Kasumi-1 (cell line): ENCODE measurements at regions not wholly inside any gene's neighbourhood (a gene's known extent, or its start where the extent isn't known, plus 50 kb on each side); places are given as distances from the start of the nearest gene placed in this dataset.

Experiments used
- DNase-seq, 2 experiments: peaks; one replicate each; lab custom pipeline; 2025; lab: John Stamatoyannopoulos, UW

DNA sequence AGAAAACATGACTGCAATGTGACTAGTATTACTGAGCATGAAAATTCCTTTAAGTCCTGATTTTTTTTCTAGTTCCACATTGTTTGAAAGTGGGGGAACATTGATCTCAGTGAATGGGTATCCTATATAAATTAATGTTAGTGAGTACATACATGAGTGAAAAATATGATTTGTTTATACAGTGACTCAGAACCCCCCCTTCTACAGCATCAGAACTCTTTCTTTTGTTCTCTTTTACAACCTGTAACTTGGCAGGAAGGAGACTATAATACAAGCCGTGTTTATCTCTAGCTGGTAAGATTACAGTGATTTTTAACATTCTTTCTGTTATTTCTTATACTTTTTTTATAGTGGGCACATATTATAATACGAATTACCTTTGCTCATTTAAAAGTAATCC lies 384.7 kb downstream of the PDCD6IP start:
- no peak for DNase-seq

DNA sequence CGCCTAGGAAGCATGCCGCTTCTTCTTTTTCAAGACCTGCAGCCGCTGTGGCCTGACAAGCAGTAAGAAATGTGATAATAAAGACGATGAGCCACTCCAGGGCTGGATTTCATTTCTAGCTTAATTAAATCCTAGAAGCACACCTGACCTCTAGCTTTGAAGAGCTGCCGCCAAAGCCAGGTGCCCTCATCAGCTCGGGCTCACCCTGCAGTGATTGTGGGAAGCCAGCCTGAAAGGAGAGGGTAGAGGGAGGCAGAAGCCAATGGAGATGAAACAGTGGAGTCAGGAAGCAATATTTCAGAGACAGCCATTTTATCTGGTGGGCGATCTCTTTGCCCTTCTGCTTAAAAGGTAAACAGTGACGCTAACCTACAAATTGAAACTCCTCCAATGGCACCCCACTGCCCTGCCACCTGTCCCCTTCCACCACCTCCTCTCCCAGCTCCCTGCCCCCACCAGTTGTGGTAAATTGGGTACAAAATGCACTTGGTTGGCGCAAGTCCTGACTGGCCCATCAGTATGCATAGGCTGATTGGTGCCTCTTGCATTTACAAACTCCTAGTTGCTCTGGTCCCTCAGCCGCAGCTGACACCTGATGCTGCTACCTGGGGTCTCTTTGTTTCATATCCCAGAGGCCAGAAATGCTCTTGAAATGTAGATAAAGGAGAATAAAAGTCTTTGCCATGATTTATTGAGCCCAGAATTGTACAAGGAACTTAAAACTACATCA lies 385.3 kb downstream of the PDCD6IP start:
- no peak for DNase-seq

DNA sequence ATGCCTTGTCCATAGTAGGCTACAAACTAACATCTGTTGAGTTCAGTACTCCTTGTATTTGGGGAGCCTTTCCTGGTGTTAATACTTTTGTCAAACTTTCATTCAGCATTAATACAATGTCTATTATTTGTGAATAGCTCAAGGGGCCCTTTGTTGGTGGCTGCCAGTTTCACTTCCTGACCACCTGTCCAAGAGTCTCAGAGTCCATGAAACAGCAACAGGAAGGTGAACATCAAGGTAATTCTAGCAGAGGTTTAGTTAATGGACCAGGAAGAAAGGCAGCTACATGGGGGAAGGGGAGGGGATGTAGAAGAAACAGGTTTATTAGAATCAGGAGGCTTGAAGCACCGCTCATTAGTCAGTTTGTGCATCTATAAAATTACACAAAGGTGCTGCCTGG lies 386.9 kb downstream of the PDCD6IP start:
- no peak for DNase-seq

DNA sequence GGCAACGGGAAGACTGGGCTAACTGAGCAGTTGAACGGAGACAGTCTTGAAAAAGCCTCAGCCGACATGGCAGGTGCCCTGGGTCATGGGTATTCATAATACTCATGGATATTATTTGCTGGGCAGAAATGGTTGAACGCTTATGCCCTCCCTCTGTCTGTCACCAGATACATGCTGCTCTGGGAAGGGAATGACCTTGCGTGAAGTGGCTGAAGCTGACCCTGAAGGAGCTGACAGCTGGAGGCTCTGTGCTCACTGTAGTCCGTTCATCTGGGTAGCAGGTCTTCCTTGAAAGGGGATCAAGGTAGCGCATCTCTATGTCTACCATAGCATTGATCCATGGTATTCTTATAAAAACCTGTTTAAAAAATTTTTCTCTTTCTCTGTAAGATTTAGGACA lies 390.7 kb downstream of the PDCD6IP start:
- no peak for DNase-seq

DNA sequence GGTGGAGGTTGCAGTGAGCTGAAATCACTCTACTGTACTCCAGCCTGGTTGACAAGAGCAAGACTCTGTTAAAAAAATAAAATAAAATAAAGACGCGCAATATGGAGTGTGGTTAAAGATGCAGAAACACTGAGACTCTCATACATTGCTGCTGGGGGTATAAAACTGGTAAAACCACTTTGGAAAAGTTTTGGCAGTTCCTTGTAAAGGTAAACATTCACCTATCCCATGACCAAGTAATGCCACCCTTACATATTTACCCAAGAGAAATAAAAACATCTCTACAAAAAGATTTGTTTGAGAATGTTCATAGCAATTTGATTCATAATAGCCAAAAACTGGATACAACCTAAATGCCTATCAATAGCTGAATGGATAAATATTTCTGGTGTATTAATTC lies 398.5 kb downstream of the PDCD6IP start:
- no peak for DNase-seq

DNA sequence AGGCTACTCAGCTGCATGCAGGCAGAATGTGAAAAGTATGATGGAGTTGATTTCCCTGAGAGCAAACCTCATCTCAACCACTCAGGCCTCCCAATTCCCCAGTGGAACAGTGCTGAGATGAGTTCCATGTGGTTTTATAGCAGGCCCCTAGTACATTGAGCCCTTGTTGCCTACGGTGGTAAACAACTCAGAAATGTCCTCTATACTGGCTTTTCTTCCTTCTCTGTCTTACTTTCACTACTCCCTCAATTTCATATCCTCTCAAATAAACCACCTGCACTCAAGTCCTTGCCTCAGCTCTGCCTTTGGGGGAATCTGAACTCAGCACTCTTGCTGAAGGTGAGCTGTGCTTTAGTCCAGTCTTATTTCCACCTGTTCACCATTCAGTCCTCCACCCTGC lies 399.9 kb downstream of the PDCD6IP start:
- DNase-seq = no peak

DNA sequence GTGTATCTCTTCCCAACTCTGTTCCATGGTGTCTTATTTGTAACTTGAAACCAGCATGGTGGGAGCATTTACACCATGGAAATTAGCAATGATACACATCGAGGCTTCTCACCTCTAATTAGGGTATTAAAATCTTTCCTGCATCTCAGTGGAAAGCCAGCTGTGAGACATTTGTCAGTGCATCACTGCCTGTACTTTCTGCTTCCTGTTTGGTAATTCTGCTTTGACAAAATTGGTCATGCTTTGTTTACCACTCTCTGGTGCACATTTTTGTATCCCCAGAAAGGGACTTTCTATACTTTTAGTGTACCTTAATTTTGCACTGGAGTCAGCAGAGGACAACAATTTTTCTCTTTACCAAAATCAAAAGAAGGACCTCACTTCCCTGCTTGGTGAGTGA lies 402.1 kb downstream of the PDCD6IP start:
- no peak for DNase-seq

DNA sequence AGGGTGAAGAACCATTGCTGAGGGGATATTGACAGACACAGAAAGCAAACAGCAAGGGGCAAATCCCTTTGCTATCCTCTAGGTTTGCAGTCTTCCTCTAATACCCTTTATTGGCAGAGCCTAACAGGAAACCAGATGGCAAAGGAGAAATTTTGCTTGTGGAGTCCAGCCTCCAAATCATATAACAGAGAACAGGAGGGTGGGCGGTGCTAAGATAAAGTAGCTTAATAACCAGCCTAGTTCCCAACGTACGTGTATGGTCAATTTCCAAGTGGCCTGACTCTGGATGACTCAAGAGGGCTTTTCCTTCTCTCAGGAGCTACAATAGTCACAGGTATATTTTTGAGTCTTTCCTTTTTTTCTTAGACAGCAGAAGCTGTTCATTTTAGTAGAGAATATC lies 404.5 kb downstream of the PDCD6IP start:
- no peak for DNase-seq

DNA sequence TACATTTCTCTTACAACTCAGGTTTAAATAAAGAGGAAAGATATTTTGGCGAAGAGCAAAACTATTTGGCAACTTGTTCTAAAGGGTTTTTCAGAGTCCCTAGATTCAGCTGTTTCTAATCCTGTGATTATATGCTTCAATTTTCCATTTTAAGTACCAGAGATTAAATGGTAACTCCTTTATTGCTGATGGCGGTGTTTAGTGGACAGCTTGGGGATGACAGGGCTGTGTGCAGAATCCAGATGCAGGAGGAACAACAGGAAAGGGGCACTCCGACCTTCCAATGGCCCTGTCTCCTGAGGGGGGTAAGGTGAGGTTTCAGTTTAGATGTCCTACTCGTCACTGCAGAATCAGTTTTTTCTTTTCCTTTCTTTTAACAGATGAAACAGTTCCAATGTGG lies 405.0 kb downstream of the PDCD6IP start:
- DNase-seq = no peak

DNA sequence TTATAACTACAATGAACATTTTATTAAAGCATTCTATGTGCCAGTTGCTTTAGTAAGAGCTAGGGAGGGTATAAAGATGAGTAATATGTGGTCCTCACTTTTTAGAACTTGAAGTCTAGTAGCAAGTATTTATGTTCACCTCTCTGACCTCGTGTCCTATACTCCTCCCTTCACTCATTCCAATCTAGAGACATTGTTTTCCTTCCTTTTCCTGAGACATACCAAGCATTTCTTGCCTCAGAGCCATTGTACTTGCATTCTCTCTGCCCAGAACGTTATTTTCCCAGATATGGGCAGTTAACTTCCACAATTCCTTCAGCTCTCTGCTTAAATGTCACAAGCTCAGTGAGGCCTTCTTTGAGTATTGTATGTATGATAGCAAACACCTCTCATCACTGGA lies 408.6 kb downstream of the PDCD6IP start:
- no peak for DNase-seq

DNA sequence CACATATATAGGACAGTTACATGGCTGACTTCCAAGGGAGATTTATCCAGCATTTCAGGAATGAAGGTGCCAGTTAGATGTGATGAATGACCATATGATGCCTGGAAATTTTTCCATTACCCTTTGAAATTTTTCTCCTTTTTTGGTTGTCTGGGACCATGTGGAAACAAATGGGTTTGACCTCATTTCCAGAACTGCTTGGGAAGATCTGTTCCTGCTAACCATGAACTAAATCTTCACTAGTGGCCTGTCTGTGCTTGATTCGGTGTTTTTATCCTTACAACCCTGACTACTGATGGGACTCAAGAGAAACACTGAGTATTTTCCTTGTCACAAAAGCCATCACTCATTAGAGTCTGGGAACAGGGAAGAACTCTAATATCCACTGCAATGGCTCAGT lies 409.4 kb downstream of the PDCD6IP start:
- no peak for DNase-seq

DNA sequence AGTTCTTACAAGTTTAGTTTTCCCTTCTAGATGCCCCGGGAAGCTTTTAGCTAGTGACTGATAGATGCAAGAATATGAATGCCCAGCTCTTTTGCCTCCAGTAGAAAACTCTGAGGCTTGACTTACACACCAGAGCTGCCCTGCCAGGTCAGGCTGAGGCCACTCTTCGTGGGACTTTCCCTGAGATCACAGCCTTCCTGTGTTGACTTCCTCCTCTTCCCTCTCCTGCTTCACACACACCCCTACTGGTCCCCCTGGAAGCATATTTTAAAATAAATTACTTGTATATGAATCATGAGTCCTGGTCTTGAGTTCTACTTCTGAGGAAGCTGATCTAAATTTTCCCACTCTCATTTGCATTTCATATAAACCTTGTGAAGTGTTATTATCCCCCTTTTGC lies 413.7 kb downstream of the PDCD6IP start:
- no peak for DNase-seq

DNA sequence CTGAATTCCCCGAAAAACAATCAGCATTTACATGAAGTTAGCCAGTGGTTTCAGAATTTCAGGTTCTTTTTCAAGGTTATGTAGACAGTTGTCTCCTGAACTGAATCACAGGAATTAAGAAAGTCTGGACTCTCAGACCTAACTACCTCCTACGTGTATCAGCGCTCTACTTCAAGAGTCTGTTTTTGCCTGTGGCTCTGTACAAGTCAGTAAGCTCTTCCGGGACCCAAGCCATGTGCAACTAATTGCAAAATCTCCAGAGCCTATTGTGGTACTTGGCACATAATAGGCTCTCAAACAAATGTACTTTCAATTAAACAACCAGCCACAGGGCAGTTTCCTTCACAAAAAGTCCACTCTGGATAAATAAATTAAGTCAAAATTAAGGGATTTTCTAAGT lies 414.2 kb downstream of the PDCD6IP start:
- no peak for DNase-seq

DNA sequence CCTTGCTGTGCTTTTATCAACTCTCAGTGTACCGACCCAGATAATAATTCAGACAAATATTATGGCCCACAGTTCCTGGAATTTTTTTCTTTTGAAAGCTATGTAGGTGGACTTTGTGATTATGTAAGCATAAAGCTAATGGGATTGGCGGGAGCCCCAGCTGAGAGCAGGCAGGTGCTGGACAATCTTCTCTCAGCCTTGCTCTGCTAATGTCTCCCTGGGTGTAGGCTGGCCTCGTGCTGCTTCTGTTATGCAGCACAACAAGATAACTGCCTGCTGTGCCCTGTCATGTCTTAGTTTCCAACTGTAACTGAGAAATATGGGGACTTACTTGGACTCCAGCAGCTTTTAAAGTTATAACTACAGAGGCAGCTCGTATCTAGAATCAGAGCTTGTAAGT lies 415.0 kb downstream of the PDCD6IP start:
- DNase-seq = no peak

DNA sequence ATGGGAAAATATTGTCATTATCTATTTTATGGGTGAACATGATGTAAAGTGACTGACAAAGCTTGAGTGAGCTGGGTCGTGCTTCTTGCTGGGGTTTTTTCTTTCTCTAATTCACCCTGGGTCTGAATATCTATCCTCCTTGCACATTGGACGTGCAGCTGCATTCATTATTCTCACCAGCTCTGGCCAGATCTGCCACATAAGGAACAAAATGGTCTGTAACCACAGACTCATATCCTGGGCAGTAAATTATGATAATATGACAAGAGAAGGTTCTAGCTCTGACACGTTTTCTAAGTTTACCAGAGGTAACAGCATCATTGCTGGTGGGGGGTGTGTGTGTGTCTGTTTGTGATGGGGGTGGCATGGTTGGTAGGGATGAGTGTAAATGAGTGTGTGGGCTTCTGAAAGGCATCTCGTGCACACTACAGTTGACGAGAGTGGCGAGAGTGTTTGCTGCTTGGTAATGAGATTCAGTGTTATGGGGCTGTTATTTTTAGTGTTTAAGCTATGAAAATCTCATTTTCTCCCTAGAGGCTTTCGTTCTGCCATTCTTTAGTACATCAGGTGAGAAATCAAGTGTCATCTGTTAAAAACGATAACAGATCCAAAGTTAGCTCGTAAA lies 418.4 kb downstream of the PDCD6IP start:
- DNase-seq = no peak

DNA sequence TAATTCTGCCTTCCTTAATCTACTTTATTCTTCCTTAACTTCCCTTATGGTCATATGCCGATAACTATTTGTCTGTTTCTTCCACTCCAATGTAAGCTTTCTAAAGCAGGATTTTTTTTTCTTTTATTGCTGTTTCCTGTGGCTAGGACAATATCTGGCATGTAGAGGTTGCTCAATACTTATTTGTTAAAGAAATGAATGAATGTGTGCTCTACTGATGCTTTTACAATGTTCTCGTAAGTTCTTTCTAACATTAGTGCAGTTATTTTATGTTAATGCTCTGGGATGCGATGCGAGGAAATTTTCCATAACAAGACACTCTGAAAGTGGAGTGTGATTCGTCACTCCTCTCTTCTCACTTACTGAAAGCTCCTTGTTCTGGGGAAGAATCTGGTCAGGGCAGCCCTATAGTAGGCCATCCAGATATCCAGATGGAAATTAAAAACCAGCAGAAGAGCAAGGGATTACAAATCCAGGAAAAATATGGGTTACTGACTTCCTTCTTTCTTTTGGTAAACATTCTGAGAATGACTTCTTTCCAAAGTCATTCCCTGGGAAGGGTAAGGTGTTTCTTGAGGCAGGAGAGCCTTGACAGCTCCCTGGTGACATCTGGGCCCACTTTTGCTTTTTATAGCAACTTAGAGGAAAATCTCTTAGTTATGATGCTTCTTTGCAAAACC lies 420.4 kb downstream of the PDCD6IP start:
- DNase-seq = no peak

DNA sequence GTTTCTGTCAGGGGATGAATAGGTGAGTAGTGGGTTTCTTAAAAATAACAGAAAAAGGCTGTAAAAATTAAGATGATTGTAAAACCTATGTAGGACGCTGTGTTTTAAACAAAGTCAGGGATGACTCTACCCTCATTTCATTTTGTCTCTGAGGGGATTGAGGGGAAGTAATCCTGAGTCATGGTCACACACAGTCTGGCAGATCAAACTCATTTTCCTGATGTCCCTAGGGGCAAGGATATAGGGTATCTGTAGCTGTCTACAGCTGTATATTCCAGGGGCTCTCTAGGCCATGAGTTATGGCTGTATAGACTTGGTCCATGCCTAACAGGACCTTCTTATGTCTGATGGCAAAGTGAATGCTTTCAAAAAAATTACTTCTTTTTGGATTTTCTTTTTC lies 421.1 kb downstream of the PDCD6IP start:
- no peak for DNase-seq

DNA sequence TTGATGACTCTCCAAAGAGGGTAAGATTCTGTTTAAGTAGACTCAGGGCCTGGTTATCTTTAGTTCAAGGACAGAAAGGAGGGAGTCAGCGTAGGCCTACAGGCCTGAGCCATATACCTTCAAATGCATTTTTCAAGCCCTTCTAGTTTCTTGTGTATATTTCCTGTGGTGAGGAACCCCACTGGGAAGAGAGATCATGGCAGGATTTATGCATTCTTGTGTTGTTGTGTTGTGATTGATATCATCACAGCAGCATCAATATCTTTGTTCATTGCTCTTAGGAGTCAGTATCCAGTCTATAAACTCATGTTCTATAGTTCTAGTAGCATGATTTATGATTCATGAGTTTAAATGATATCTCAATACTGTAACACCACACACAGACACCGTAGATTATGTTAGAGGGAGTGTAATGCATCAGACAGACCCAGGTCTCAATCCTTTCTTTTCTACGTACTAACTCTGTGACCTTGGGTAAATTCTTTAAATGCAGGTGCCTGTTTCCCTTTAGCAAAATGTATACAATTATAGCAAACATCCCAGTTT lies 427.5 kb downstream of the PDCD6IP start:
- DNase-seq = no peak

DNA sequence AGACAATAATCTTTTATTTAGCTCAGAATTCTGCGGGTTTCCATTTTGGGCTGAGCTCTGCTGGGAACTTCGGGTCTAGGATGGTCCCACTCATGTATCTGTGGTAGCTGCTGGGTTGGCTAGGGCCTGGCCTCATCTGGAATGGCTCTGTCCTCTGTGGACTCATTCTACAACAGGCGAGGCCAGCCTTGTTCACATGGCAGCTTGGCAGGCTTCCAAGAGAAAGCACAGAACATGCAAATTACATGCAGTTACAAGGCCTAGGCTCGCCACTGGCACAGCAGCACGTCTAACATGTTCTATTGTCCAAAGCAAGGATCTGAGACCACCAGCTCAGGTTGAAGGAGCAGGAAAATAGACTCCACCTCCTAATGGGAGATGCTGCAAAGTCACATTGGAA lies 431.4 kb downstream of the PDCD6IP start:
- no peak for DNase-seq

DNA sequence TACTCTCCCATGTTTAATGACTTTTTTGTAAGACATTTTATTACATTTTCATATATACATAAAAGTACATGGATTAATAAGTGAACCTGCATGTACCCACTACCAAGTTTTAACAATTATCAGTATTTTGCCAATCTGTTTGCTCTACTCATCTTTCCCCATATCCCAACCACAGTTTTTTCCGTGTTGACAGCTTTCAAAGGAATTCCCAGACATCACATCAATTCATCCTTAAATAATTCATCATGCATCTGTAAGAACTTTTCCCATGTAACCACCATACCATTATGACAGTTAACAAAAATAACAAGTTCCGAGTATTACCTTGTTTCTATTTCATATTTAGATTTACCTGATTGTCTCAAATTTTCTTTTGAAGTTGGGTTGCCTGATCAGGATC lies 436.7 kb downstream of the PDCD6IP start:
- no peak for DNase-seq

DNA sequence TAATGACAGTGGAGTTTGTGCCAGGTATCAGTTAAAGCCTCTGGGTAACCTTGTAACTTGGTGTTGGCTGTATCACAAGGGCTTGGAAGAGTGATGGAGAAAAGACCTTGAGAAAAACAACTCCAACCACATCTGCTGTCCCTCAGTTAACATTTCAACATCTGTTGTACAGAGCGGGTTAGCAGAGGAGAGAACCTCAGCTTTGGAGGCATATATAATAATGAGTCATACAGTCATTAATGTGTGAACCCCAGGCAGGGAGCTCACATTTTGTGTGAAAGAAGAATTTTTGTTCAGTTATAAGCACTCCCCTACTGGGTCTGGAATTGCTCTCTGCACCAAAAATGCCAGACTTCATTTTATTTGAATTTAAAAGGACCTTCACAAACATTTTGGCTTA lies 439.5 kb downstream of the PDCD6IP start:
- no peak for DNase-seq

DNA sequence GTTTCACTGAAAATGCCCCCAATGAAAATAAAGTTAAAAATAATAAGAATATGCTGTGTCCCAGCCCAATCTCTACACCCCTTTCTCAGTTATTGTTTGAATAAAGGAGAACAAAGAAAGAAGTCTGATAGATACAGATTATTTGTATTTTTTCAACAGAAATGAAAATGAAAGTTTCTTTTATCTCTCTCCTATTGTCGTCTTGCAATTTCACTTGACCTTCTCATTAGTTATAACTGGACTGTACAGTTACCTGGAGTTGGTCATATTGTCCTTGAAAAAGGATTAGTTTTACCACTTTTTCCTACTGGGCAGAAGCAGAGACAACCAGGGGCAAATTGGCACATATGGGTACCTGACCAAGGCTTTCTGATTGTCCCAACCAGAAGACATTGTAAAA lies 440.0 kb downstream of the PDCD6IP start:
- no peak for DNase-seq

DNA sequence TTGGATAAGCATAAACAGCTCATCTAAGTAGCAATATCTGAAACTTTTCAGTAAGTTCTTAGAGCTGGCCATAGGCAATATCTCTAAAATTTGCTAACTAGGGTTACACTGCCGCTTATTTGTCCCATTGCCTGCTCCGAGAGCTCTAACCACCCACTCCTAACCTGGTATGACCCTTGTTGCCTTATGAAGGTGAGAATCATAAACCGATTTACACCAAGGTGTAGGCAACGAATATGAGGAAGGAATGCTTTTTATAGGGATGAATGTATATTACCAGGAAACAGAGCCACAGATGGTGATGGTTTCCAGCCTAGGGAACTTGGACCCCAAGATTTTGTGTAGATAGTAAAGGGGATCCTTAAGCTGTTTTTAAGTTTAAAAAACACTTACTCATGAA lies 440.9 kb downstream of the PDCD6IP start:
- no peak for DNase-seq
